K562 (cell line): ENCODE measurements at regions not wholly inside any gene's neighbourhood (a gene's known extent, or its start where the extent isn't known, plus 50 kb on each side); places are given as distances from the start of the nearest gene placed in this dataset.

Experiments
- ATAC-seq: fragments of 200-7000 bp; cut with Tn5 transposase; 3 replicates; pipeline ENCODE4 v1.9.1; 2020; ENCODE audit warnings: moderate library complexity
- BruUV-seq: library from RNA; stranded (reverse); fragments of 400-500 nt; replicated peaks from 2 replicates; lab custom pipeline; 2021; lab: Mats Ljungman, UMichigan
- CTCF ChIA-PET: fragments of 300-600 bp; formaldehyde crosslinking; extraction: SDS; loops from one replicate; lab custom pipeline; 2021; ENCODE audit warnings: low intra/inter-chr PET ratio; lab: Yijun Ruan, JAX
- POLR2A ChIA-PET: fragments of 300-600, 350-650 bp; sonication (Branson Sonifier 250); formaldehyde crosslinking; extraction: SDS; loops from one replicate; lab custom pipeline; 2021; ENCODE audit warnings: antibody characterized with exemption, inconsistent platforms; lab: Yijun Ruan, JAX
- DNase-seq, 4 experiments: peaks; one replicate each; pipeline versions ENCODE4 v3.0.0 to v3.0.0-alpha.2; 2011 to 2018; ENCODE audit warnings: low spot score in 3 of 4, mixed read lengths in 3 of 4; ENCODE audit errors: extremely low read depth in 1 of 4
- FAIRE-seq: peaks from 2 replicates; lab custom pipeline; 2011; peaks lifted over from hg19 to GRCh38; lab: Jason Lieb, UNC
- H2AFZ ChIP-seq: 2 replicates; pipeline ENCODE4 v1.6.0; 2011; ENCODE audit warnings: low read depth, low read length, control low read depth, inconsistent platforms
- H3K27ac ChIP-seq: fragments of 200-600 bp; 3 replicates; pipeline ENCODE4 v1.8.0; 2011; ENCODE audit warnings: low read depth, mild to moderate bottlenecking, control low read depth, inconsistent platforms, low read length, moderate library complexity, mixed read lengths; ENCODE audit errors: extremely low read depth
- H3K27me3 ChIP-seq, 2 experiments: fragments of 300-600 bp in 1 of 2; 2 replicates in 1 of 2; 3 replicates in 1 of 2; pipeline versions ENCODE4 v1.6.0 to v1.8.0; 2011; ENCODE audit warnings: inconsistent platforms in 2 of 2, low read length in 2 of 2, mild to moderate bottlenecking in 1 of 2, mixed read lengths in 1 of 2, moderate library complexity in 1 of 2; ENCODE audit not compliant: control insufficient read depth in 2 of 2, insufficient read depth in 2 of 2
- H3K36me3 ChIP-seq: fragments of 300-600 bp; 3 replicates; pipeline ENCODE4 v1.8.0; 2011; ENCODE audit warnings: mild to moderate bottlenecking, low read length, inconsistent platforms; ENCODE audit not compliant: control insufficient read depth, insufficient read depth
- H3K4me1 ChIP-seq, 2 experiments: fragments of 200-600 bp in 1 of 2; replicated peaks in 1 of 2; 2 replicates in 1 of 2; 3 replicates in 1 of 2; pipeline versions ENCODE4 v1.5.1 to v1.8.0; 2011; ENCODE audit warnings: inconsistent platforms in 2 of 2, low read length in 2 of 2, mild to moderate bottlenecking in 1 of 2, mixed read lengths in 1 of 2, moderate library complexity in 1 of 2; ENCODE audit not compliant: control insufficient read depth in 2 of 2, insufficient read depth in 2 of 2
- H3K4me2 ChIP-seq: 2 replicates; pipeline ENCODE4 v1.6.1; 2011; ENCODE audit warnings: low read length, control low read depth, inconsistent platforms, mixed read lengths; ENCODE audit not compliant: insufficient read depth
- H3K4me3 ChIP-seq: fragments of 200-600 bp; sonication (generic), shearing (Covaris generic); 2 replicates; pipeline ENCODE4 v1.5.1; 2016; ENCODE audit warnings: control low read depth, inconsistent platforms
- H3K79me2 ChIP-seq: fragments of 200-600 bp; 3 replicates; pipeline ENCODE4 v1.8.0; 2011; ENCODE audit warnings: low read length, inconsistent platforms; ENCODE audit not compliant: control insufficient read depth, insufficient read depth
- H3K9ac ChIP-seq, 2 experiments: 2 replicates each; pipeline versions ENCODE4 v1.6.0 to v1.6.1; 2011; ENCODE audit warnings: low read depth in 2 of 2, low read length in 2 of 2, control low read depth in 1 of 2, inconsistent platforms in 1 of 2, mild to moderate bottlenecking in 1 of 2, mixed read lengths in 1 of 2; ENCODE audit not compliant: insufficient read depth in 1 of 2
- H3K9me1 ChIP-seq: one replicate; pipeline ENCODE4 v1.6.0; 2011; ENCODE audit warnings: inconsistent platforms, mild to moderate bottlenecking, low read length, moderate library complexity; ENCODE audit not compliant: control insufficient read depth, insufficient read depth
- H3K9me3 ChIP-seq: replicated peaks from 2 replicates; pipeline ENCODE4 v1.5.1; 2011; ENCODE audit warnings: low read depth, low read length, inconsistent platforms; ENCODE audit not compliant: control insufficient read depth, insufficient read depth
- H4K20me1 ChIP-seq: replicated peaks from 2 replicates; pipeline ENCODE4 v1.6.1; 2011; ENCODE audit warnings: low read length, inconsistent platforms, mixed read lengths; ENCODE audit not compliant: control insufficient read depth, insufficient read depth
- BHLHE40 ChIP-seq: IDR thresholded peaks from 2 replicates; pipeline ENCODE4 v1.6.1; 2011; ENCODE audit warnings: low read length, improper control_type of control experiment
- CCNT2 ChIP-seq: IDR thresholded peaks from 2 replicates; pipeline ENCODE4 v1.6.1; 2011; ENCODE audit warnings: borderline replicate concordance, low read depth, mild to moderate bottlenecking, moderate library complexity, mixed read lengths, low read length; ENCODE audit not compliant: insufficient read length; ENCODE audit errors: extremely low read depth
- DMBX1 ChIP-seq: fragments of 250-450 bp; sonication (Bioruptor Pico); IDR thresholded peaks from 2 replicates; pipeline ENCODE4 v1.8.0; 2022; ENCODE audit warnings: inconsistent platforms, mild to moderate bottlenecking, moderate library complexity, borderline replicate concordance
- DNMT1 ChIP-seq: fragments of 450-650 bp; IDR thresholded peaks from 2 replicates; pipeline ENCODE4 v1.6.1; 2016; ENCODE audit warnings: antibody characterized with exemption, mild to moderate bottlenecking
- E2F6 ChIP-seq, 2 experiments: IDR thresholded peaks; 2 replicates each; pipeline ENCODE4 v1.6.1; 2011; ENCODE audit warnings: borderline replicate concordance in 1 of 2, control low read depth in 1 of 2, low read depth in 1 of 2, low read length in 1 of 2, mild to moderate bottlenecking in 1 of 2, mixed read lengths in 1 of 2, moderate library complexity in 1 of 2; ENCODE audit not compliant: insufficient read depth in 1 of 2, insufficient read length in 1 of 2, poor library complexity in 1 of 2, severe bottlenecking in 1 of 2; ENCODE audit errors: extremely low read depth in 1 of 2
- ID3 ChIP-seq, 2 experiments: fragments of 250-450 bp in 1 of 2; fragments of 450-650 bp in 1 of 2; sonication (Bioruptor Pico) in 1 of 2; IDR thresholded peaks; 2 replicates each; pipeline versions ENCODE4 v1.6.1 to v1.8.0; 2016 to 2021; ENCODE audit warnings: mild to moderate bottlenecking in 2 of 2, moderate library complexity in 2 of 2, missing compliant biosample characterization in 1 of 2, missing genetic modification characterization in 1 of 2
- KAT7 ChIP-seq: sonication (generic); formaldehyde crosslinking; IDR thresholded peaks from 2 replicates; pipeline ENCODE4 v1.8.0; 2022; ENCODE audit warnings: missing genetic modification reagents, mild to moderate bottlenecking, borderline replicate concordance
- KLF1 ChIP-seq: fragments of 450-650 bp; IDR thresholded peaks from 2 replicates; pipeline ENCODE4 v1.6.1; 2016; ENCODE audit warnings: missing genetic modification characterization, missing compliant biosample characterization
- MEIS2 ChIP-seq: fragments of 450-650 bp; IDR thresholded peaks from 2 replicates; pipeline ENCODE4 v1.6.1; 2014; ENCODE audit warnings: mild to moderate bottlenecking; ENCODE audit not compliant: partially characterized antibody
- MYBL2 ChIP-seq, 2 experiments: fragments of 450-650 bp in 1 of 2; sonication (generic) in 1 of 2; formaldehyde crosslinking in 1 of 2; IDR thresholded peaks; 2 replicates each; pipeline versions ENCODE4 v1.6.1 to v1.8.1; 2017 to 2022; ENCODE audit warnings: borderline replicate concordance in 1 of 2, inconsistent platforms in 1 of 2, low read depth in 1 of 2, mild to moderate bottlenecking in 1 of 2, missing genetic modification reagents in 1 of 2, moderate library complexity in 1 of 2
- PKNOX1 ChIP-seq: fragments of 450-650 bp; IDR thresholded peaks from 2 replicates; pipeline ENCODE4 v1.6.1; 2016
- PRPF4 ChIP-seq: fragments of 200-400 bp; formaldehyde crosslinking; IDR thresholded peaks from one replicate; pipeline ENCODE4 v1.6.1; 2017; ENCODE audit warnings: low read length, low read depth, mild to moderate bottlenecking; ENCODE audit not compliant: insufficient read depth, poor library complexity, severe bottlenecking
- USF1 ChIP-seq: sonication (generic); formaldehyde crosslinking; IDR thresholded peaks from 2 replicates; pipeline ENCODE4 v1.9.0; 2022; ENCODE audit warnings: mild to moderate bottlenecking, missing genetic modification reagents
- ZBTB9 ChIP-seq: fragments of 450-650 bp; formaldehyde crosslinking; IDR thresholded peaks from 2 replicates; pipeline ENCODE4 v1.4.0; 2020; ENCODE audit warnings: mild to moderate bottlenecking, moderate library complexity
- ZNF644 ChIP-seq: fragments of 200-800 bp; sonication (Bioruptor generic); IDR thresholded peaks from 2 replicates; pipeline ENCODE4 v1.6.1; 2016; ENCODE audit warnings: low read depth, missing genetic modification characterization, missing compliant biosample characterization
- WGBS: fragments of 100-300 bp; shearing (Covaris generic); methylation state at CpG from one replicate; pipeline ENCODE4 v1.1.6; 2016; ENCODE audit warnings: low coverage, mixed read lengths; ENCODE audit not compliant: insufficient coverage; ENCODE audit errors: missing lambda C conversion rate; 5-methylcytosine and 5-hydroxymethylcytosine counted together
- in situ Hi-C: fragments of 300-500 bp; cut with MboI; formaldehyde crosslinking; loops from 4 replicates; pipeline ENCODE4 v1.15.0; 2018; ENCODE audit warnings: inconsistent platforms, mixed read lengths
- intact Hi-C: fragments of 100-400 bp; cut with micrococcal nuclease; formaldehyde crosslinking; loops from 2 replicates; pipeline ENCODE4 v1.14.2; 2022

- Histone ChIP-seq H4K20me1 (no peaks in the 10 kb centered on the region), H3K9ac (peak overlapping the region in 1 of 2 experiments; percentile 63; a peak in 1 of 4 replicates), H3K79me2 (no peaks in the 10 kb centered on the region), H3K4me1 (peaks cover 30 to 41% of the 10 kb centered on the region in 2 experiments), H3K36me3 (no peaks in the 10 kb centered on the region), H3K4me2 (no peak overlapping the region), H2AFZ (peak overlapping the region; percentile 86), H3K9me1 (no peaks in the 10 kb centered on the region), H3K27me3 (no peaks in the 10 kb centered on the region; a peak in 1 of 5 replicates), H3K27ac (peak overlapping the region; percentile 98; the same call in 2 of the 3 replicates), H3K4me3 (no peak overlapping the region), H3K9me3 (peaks cover 8% of the 10 kb centered on the region)
- ChIA-PET CTCF (no interaction called here), POLR2A (interaction anchor here (0.7 to 1.3 kb wide), 3 partner anchors 9 to 179 kb away, joined by 3 to 5 read pairs (median 3); no protein-coding TSS in a partner anchor)
- BruUV-seq, result no TSS peak
- in situ Hi-C loops (no loop called here), intact Hi-C loops (loop anchor here (2.0 to 5.0 kb wide), 3 partner anchors 88 to 470 kb away; no protein-coding TSS in a partner anchor)
- peak; percentile 60 for FAIRE-seq
- ATAC-seq, result 0 out of 3 replicates have a peak, but pooled peaks have one; percentile 3
- 77% methylated on average over 8 of the region's 8 CpGs for WGBS
- peak; percentile 40 to 67 (median 53) for DNase-seq
- no peak for TF ChIP-seq CCNT2
- TF ChIP-seq BHLHE40, result peak; percentile 50
- TF ChIP-seq E2F6 (IDR thresholded peaks at IDR 0.05; ENCODE audit: borderline replicate concordance in 1 of 2, extremely low read depth in 1 of 2, insufficient read depth in 1 of 2, insufficient read length in 1 of 2, low read depth in 1 of 2, low read length in 1 of 2, poor library complexity in 1 of 2, severe bottlenecking in 1 of 2), result peak in 1 of 2 experiments; percentile 36
- 0 out of 2 replicates have a peak, but pooled peaks have one; percentile 26 for TF ChIP-seq ZBTB9 (CRISPR knock-in tag)
- TF ChIP-seq DNMT1, result no peak
- peak; percentile 41 for TF ChIP-seq PKNOX1
- TF ChIP-seq MYBL2 (IDR thresholded peaks at IDR 0.05; ENCODE audit: low read depth), result no peak
- no peak for TF ChIP-seq MYBL2 (CRISPR knock-in tag; IDR thresholded peaks at IDR 0.05; ENCODE audit: borderline replicate concordance)
- peak; percentile 61; the same call in 1 of the 2 replicates for TF ChIP-seq DMBX1 (CRISPR knock-in tag)
- TF ChIP-seq USF1 (CRISPR knock-in tag), result peak; percentile 62
- 0 out of 2 replicates have a peak, but pooled peaks have one; percentile 27 for TF ChIP-seq ZNF644 (tag)
- no peak for TF ChIP-seq PRPF4
- no peak for TF ChIP-seq KLF1 (tag)
- peak; percentile 15 for TF ChIP-seq MEIS2
- no peak for TF ChIP-seq KAT7
- no peak for TF ChIP-seq ID3 (CRISPR knock-in tag; IDR thresholded peaks at IDR 0.05)
- TF ChIP-seq ID3 (tag; IDR thresholded peaks at IDR 0.05), result no peak
These were observed 93.9 kb downstream of the CPN2 start for GRCh38 chr3:194257151-194257621.
